ENCODE measurements at regions not wholly inside any gene's neighbourhood (a gene's known extent, or its start where the extent isn't known, plus 50 kb on each side); places are given as distances from the start of the nearest gene placed in this dataset.

DNA sequence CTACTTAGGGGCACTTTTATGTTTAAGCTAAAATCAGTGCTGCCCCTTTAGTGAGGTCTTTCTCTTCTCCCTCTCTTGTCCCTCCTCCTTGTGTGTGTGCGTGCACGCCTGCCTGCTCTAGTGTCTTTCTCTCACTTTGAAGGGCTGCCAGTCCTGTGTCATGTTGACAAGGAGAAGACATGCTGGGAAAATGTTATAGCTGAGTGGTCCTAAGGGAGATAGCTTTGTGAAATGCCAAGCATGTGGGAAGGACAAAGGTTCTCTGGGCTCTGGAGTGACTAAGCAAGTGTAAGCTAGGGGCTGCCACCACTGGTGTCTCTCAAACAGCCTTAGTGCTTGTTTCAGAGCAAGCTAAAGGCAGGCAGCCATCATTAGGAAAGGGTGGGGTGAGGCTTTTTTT lies 108.4 kb downstream of the EMP1 start:
- Histone ChIP-seq H3K4me3 (no peak overlapping the region), H3K36me3 (no peaks in the 10 kb centered on the region), H3K9me3 (no peaks in the 10 kb centered on the region), H3K4me1 (no peaks in the 10 kb centered on the region), H3K27me3 (no peaks in the 10 kb centered on the region), H3K27ac (no peak overlapping the region)
- TF ChIP-seq, protein P1, sequence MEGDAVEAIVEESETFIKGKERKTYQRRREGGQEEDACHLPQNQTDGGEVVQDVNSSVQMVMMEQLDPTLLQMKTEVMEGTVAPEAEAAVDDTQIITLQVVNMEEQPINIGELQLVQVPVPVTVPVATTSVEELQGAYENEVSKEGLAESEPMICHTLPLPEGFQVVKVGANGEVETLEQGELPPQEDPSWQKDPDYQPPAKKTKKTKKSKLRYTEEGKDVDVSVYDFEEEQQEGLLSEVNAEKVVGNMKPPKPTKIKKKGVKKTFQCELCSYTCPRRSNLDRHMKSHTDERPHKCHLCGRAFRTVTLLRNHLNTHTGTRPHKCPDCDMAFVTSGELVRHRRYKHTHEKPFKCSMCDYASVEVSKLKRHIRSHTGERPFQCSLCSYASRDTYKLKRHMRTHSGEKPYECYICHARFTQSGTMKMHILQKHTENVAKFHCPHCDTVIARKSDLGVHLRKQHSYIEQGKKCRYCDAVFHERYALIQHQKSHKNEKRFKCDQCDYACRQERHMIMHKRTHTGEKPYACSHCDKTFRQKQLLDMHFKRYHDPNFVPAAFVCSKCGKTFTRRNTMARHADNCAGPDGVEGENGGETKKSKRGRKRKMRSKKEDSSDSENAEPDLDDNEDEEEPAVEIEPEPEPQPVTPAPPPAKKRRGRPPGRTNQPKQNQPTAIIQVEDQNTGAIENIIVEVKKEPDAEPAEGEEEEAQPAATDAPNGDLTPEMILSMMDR (IDR thresholded peaks at IDR 0.05), result no peak
- no peak for TF ChIP-seq EP300 (IDR thresholded peaks at IDR 0.05)
- no peak for TF ChIP-seq POLR2AphosphoS5 (IDR thresholded peaks at IDR 0.05)
- TF ChIP-seq POLR2A (IDR thresholded peaks at IDR 0.05), result no peak
- 67% methylated on average over 2 of the region's 2 CpGs for WGBS
- no peak for DNase-seq (ENCODE audit: low spot score in 2 of 2)

- no peaks in the 10 kb centered on the region for H3K4me1 ChIP-seq
- H3K27me3 ChIP-seq, result no peaks in the 10 kb centered on the region
- H3K4me3 ChIP-seq, result no peak overlapping the region
- no peaks in the 10 kb centered on the region for H3K9me3 ChIP-seq
- WGBS, result 93% methylated on average over 1 of the region's 1 CpG
- no peak for DNase-seq (ENCODE audit: low spot score in 2 of 2)
- no peaks in the 10 kb centered on the region for H3K36me3 ChIP-seq
- TF ChIP-seq, protein P1 (IDR thresholded peaks at IDR 0.05), result no peak
- no peak for TF ChIP-seq POLR2AphosphoS5 (IDR thresholded peaks at IDR 0.05)
- TF ChIP-seq POLR2A (IDR thresholded peaks at IDR 0.05), result no peak
- TF ChIP-seq EP300 (IDR thresholded peaks at IDR 0.05), result no peak
- no peak overlapping the region for H3K27ac ChIP-seq
These were observed 102.9 kb downstream of the EMP1 start for GRCh38 chr12:13299457-13299856.

DNA sequence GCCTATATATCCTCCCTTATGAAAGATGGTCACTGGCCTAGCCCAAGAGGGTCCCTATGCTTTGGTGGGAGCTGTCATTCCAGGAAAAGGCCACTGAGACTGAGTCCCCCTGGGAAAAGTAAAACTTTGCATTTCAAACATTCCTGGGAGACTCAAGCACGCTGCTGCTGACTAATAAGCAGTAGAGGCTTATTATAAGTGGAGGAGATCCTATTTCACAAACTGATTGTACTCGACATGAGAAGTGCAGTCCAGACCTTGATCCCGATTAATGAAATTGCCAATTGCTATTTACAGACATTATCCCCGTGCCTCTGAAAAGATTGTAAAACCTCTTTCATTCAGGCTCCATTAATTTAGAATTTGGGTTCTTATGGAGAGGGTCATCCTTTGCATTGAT lies 96.6 kb downstream of the EMP1 start:
- Histone ChIP-seq H3K27me3 (no peaks in the 10 kb centered on the region), H3K27ac (no peak overlapping the region), H3K36me3 (no peaks in the 10 kb centered on the region), H3K4me1 (no peaks in the 10 kb centered on the region), H3K9me3 (no peaks in the 10 kb centered on the region), H3K4me3 (no peak overlapping the region)
- TF ChIP-seq, protein P1 (IDR thresholded peaks at IDR 0.05), result no peak
- TF ChIP-seq EP300 (IDR thresholded peaks at IDR 0.05) (no peak), POLR2A (IDR thresholded peaks at IDR 0.05) (no peak), POLR2AphosphoS5 (IDR thresholded peaks at IDR 0.05) (no peak)
- 67% methylated on average over 4 of the region's 4 CpGs for WGBS
- no peak for DNase-seq (ENCODE audit: low spot score in 2 of 2)

GRCh38 chr12:13289653-13290289 lies 93.2 kb downstream of the EMP1 start:
- H3K9me3 ChIP-seq, result no peaks in the 10 kb centered on the region

DNA sequence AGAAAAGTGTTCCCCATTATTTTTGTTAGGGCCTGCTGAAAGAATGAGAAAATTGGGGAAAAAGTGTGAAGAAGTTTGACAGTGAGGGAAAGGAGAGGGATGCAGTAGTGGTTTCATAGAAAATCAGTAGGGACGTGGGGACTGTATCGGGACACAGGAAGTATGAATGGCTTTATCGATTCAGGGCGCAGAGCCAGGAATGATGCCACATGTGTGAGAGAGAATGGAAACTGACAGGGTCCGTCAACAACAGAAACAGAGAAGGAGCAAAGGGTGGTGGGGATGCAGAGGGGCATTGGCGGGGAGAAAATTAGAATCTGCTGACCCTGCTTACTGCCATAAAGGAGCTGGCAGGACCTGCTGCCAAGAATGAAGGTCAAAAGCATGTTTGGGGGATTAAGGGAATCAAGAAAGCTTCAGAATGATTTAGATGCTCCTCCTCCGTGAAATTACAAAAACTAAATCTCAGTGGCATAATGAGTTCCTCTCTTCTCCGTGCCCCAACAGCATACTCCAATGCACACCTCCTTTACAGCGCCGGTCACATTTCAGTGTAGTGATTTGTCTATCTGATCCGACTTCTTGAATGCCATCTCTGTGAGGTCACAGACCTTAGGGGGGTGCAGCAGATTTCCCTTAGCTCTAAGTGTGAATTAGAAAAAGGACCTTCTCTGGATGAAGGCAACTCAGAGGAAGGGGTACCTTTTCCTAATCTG lies 92.6 kb downstream of the EMP1 start:
- DNase-seq (ENCODE audit: low spot score in 2 of 2), result no peak
- H3K27me3 ChIP-seq, result no peaks in the 10 kb centered on the region
- no peaks in the 10 kb centered on the region for H3K4me1 ChIP-seq
- no peaks in the 10 kb centered on the region for H3K36me3 ChIP-seq
- WGBS, result 58% methylated on average over 11 of the region's 11 CpGs
- no peaks in the 10 kb centered on the region for H3K9me3 ChIP-seq
- TF ChIP-seq POLR2A (IDR thresholded peaks at IDR 0.05) (no peak), EP300 (IDR thresholded peaks at IDR 0.05) (no peak), POLR2AphosphoS5 (IDR thresholded peaks at IDR 0.05) (no peak)
- TF ChIP-seq, protein P1 (IDR thresholded peaks at IDR 0.05), result no peak
- H3K4me3 ChIP-seq, result no peak overlapping the region
- no peak overlapping the region for H3K27ac ChIP-seq

More at GRCh38 chr12:13289653-13290289, 93.2 kb downstream of the EMP1 start:
- no peak for TF ChIP-seq POLR2A (IDR thresholded peaks at IDR 0.05)
- no peak for TF ChIP-seq POLR2AphosphoS5 (IDR thresholded peaks at IDR 0.05)
- TF ChIP-seq EP300 (IDR thresholded peaks at IDR 0.05), result no peak
- TF ChIP-seq, protein P1 (IDR thresholded peaks at IDR 0.05), result no peak
- H3K36me3 ChIP-seq, result no peaks in the 10 kb centered on the region
- no peak overlapping the region for H3K4me3 ChIP-seq
- no peaks in the 10 kb centered on the region for H3K4me1 ChIP-seq
- no peaks in the 10 kb centered on the region for H3K27me3 ChIP-seq
- DNase-seq (ENCODE audit: low spot score in 2 of 2), result no peak
- no peak overlapping the region for H3K27ac ChIP-seq
